ENCODE measurements at regions not wholly inside any gene's neighbourhood (a gene's known extent, or its start where the extent isn't known, plus 50 kb on each side); places are given as distances from the start of the nearest gene placed in this dataset.
"Not testable (repeated sequence)": the region's sequence is repeated elsewhere in the genome, so short reads cannot be mapped to it uniquely, and the experiment has no call there.

- H3K27me3 ChIP-seq: no peaks in the 10 kb centered on the region
- no peak overlapping the region for H3K4me3 ChIP-seq
- DNase-seq: peak in 1 of 2 donors; percentile 92
- no peaks in the 10 kb centered on the region for H3K9me3 ChIP-seq
- peaks cover 0 to 9% (median 5%) of the 10 kb centered on the region in 4 donors for H3K4me1 ChIP-seq
- ATAC-seq (ENCODE audit: low FRiP score in 2 of 2): peak; percentile 96 to 98
- 16 to 17% methylated on average over 11 of the region's 11 CpGs for WGBS, 2 donors
- TF ChIP-seq POLR2A (IDR thresholded peaks at IDR 0.05) (no peak), POLR2AphosphoS5 (IDR thresholded peaks at IDR 0.05) (no peak), EP300 (IDR thresholded peaks at IDR 0.05) (no peak), CTCF (IDR thresholded peaks at IDR 0.05) (peak; percentile 75 to 85 (median 80))
- H3K36me3 ChIP-seq: no peaks in the 10 kb centered on the region
- no peak overlapping the region for H3K27ac ChIP-seq
Measured at GRCh38 chr5:157948738-157949410, 89.9 kb upstream of the CLINT1 start.

- Histone ChIP-seq H3K27ac (no peak overlapping the region), H3K4me3 (no peak overlapping the region), H3K36me3 (no peaks in the 10 kb centered on the region), H3K4me1 (peaks cover 0 to 9% (median 5%) of the 10 kb centered on the region in 4 donors), H3K9me3 (no peaks in the 10 kb centered on the region), H3K27me3 (no peaks in the 10 kb centered on the region)
- DNase-seq (no peak), ATAC-seq (ENCODE audit: low FRiP score in 2 of 2) (no peak)
- no peak for TF ChIP-seq POLR2A (IDR thresholded peaks at IDR 0.05)
- no peak for TF ChIP-seq CTCF (IDR thresholded peaks at IDR 0.05)
- no peak for TF ChIP-seq EP300 (IDR thresholded peaks at IDR 0.05)
- TF ChIP-seq POLR2AphosphoS5 (IDR thresholded peaks at IDR 0.05): no peak
- WGBS, 2 donors: 87 to 91% methylated on average over 7 of the region's 7 CpGs
Measured at GRCh38 chr5:157947156-157947555, 88.2 kb upstream of the CLINT1 start.

DNA sequence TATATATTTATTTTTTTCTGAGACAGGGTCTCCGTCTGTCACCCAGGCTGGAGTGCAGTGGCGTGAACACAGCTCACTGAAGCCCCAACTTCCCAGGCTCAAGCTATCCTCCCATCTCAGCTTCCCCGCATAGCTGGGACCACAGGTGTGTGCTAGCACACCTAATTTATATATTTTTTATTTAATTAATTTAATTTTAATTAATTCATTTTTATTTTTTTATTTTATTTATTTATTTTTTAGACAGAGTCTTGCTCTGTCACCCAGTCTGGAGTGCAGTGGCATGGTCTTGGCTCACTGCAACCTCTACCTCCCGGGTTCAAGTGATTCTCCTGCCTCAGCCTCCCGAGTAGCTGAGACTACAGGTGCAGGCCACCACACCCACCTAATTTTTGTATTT lies 86.9 kb upstream of the CLINT1 start:
- WGBS, 2 donors: 90 to 94% methylated on average over 5 of the region's 5 CpGs
- H3K27me3 ChIP-seq; H3K9me3 ChIP-seq; H3K4me1 ChIP-seq; H3K36me3 ChIP-seq; ATAC-seq (ENCODE audit: low FRiP score in 2 of 2); H3K4me3 ChIP-seq; DNase-seq; H3K27ac ChIP-seq: not testable (repeated sequence)

DNA sequence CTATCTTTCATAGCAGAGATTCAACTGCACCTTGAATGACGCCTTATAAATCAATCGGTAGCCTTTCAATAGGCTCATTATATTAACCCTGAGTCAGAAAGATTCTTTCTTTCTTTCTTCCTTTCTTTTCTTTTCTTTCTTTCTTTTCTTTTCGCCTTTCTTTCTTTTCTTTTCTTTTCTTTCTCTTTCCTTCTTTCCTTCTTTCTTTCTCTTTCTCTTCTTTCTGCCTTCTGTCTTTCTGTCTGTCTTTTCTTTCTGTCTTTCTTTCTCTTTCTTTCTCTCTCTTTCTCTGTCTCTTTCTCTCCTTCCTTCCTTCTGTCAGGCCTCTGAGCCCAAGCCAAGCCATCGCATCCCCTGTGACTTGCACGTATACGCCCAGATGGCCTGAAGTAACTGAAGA lies 86.0 kb upstream of the CLINT1 start:
- no peak overlapping the region for H3K27ac ChIP-seq
- no peak overlapping the region for H3K4me3 ChIP-seq
- no peaks in the 10 kb centered on the region for H3K27me3 ChIP-seq
- H3K9me3 ChIP-seq: no peaks in the 10 kb centered on the region
- H3K36me3 ChIP-seq: no peaks in the 10 kb centered on the region
- no peak for TF ChIP-seq CTCF (IDR thresholded peaks at IDR 0.05)
- no peak for TF ChIP-seq EP300 (IDR thresholded peaks at IDR 0.05)
- TF ChIP-seq POLR2A (IDR thresholded peaks at IDR 0.05): no peak
- no peak for TF ChIP-seq POLR2AphosphoS5 (IDR thresholded peaks at IDR 0.05)
- peaks cover 0 to 9% (median 5%) of the 10 kb centered on the region in 4 donors for H3K4me1 ChIP-seq
- ATAC-seq (ENCODE audit: low FRiP score in 2 of 2) (no peak), DNase-seq (no peak)
- 89 to 96% methylated on average over 6 of the region's 6 CpGs for WGBS, 2 donors

DNA sequence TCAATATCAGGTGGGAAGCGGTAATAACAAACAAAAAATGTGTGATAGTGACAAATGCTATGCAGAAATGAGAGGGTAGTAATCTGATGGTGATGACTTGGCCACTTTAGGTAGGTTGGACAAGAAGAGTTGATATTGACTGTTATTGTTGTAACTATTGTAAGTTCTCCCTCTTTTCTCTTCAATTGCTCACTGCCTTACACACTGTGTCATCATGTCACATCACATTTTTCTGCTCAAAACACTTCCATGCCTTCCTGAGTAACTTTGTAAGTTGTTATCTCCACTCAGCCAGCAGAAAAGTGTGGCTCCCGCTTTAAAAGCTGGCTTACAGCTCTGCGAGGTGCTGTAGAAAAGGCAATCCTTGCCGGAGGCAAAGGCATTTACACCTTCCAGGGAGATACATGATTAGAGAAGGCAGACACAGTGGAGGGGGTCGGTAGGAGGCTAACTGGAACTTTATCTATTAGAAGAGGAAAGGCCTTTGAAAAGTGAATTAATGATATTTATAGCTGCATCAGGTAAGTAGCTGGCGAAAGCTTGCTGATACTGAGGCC lies 85.2 kb upstream of the CLINT1 start:
- Histone ChIP-seq H3K4me3 (no peak overlapping the region), H3K36me3 (no peaks in the 10 kb centered on the region), H3K27me3 (no peaks in the 10 kb centered on the region), H3K4me1 (peaks cover 0 to 8% (median 5%) of the 10 kb centered on the region in 4 donors), H3K9me3 (no peaks in the 10 kb centered on the region), H3K27ac (no peak overlapping the region)
- WGBS, 2 donors: 71 to 75% methylated on average over 6 of the region's 6 CpGs
- DNase-seq (no peak), ATAC-seq (ENCODE audit: low FRiP score in 2 of 2) (no peak)
- no peak for TF ChIP-seq EP300 (IDR thresholded peaks at IDR 0.05)
- no peak for TF ChIP-seq POLR2A (IDR thresholded peaks at IDR 0.05)
- no peak for TF ChIP-seq POLR2AphosphoS5 (IDR thresholded peaks at IDR 0.05)
- TF ChIP-seq CTCF (IDR thresholded peaks at IDR 0.05): no peak
